ENCODE measurements at regions not wholly inside any gene's neighbourhood (a gene's known extent, or its start where the extent isn't known, plus 50 kb on each side); places are given as distances from the start of the nearest gene placed in this dataset.

GRCh38 chr13:50114961-50115360 is 99.7 kb downstream of the KCNRG start:
- Histone ChIP-seq H3K27me3 (replicated peaks in 1 of 4; ENCODE audit: control extremely low read depth in 1 of 4, control insufficient read depth in 3 of 4, insufficient read depth in 4 of 4, low read length in 3 of 4) (no peaks in the 10 kb centered on the region), H3K36me3 (replicated peaks in 1 of 2; ENCODE audit: control extremely low read depth in 1 of 2, control insufficient read depth in 1 of 2, extremely low read depth in 1 of 2, insufficient read depth in 2 of 2, low read length in 1 of 2) (peaks cover 0 to 5% of the 10 kb centered on the region in 2 experiments), H3K4me3 (ENCODE audit: control extremely low read depth in 1 of 5, extremely low read depth in 1 of 5, insufficient read depth in 1 of 5, low read depth in 2 of 5, low read length in 4 of 5) (no peak overlapping the region), H3K9me3 (ENCODE audit: control extremely low read depth in 1 of 3, control insufficient read depth in 2 of 3, insufficient read depth in 1 of 3, low read length in 2 of 3) (no peaks in the 10 kb centered on the region), H3K9ac (ENCODE audit: low read length) (no peak overlapping the region), H4K20me1 (ENCODE audit: control insufficient read depth, insufficient read depth, low read length, poor library complexity, severe bottlenecking) (peaks cover 30% of the 10 kb centered on the region), H3K27ac (ENCODE audit: low read length in 2 of 2) (peak overlapping the region in 1 of 2 donors; percentile 67), H2AFZ (ENCODE audit: insufficient read depth, low read depth, low read length, poor library complexity, severe bottlenecking) (no peak overlapping the region), H3K4me2 (replicated peaks; ENCODE audit: low read depth, low read length, poor library complexity, severe bottlenecking) (no peak overlapping the region), H3K79me2 (ENCODE audit: control insufficient read depth, insufficient read depth, low read length) (peaks cover 99% of the 10 kb centered on the region), H3K4me1 (ENCODE audit: control insufficient read depth in 2 of 2, insufficient read depth in 2 of 2, low read length in 2 of 2) (peaks cover 14 to 21% of the 10 kb centered on the region in 2 donors)
- CTCF ChIA-PET, result interaction anchor here (0.7 to 4.3 kb wide), 2 partner anchors 11 to 30 kb away, joined by 3 to 31 read pairs; no protein-coding TSS in a partner anchor
- DNase-seq (no peak), ATAC-seq (ENCODE audit: low read depth) (no peak)
- H3K27me3 Mint-ChIP-seq, result no peaks in the 10 kb centered on the region
- no peak overlapping the region for H3K27ac Mint-ChIP-seq
- H3K4me3 Mint-ChIP-seq, result no peak overlapping the region
- POLR2A ChIA-PET, result interaction anchor here (1.1 kb wide), 1 partner anchor 9 kb away, joined by 5 read pairs; no protein-coding TSS in a partner anchor
- H3K4me1 Mint-ChIP-seq, result peaks cover 32% of the 10 kb centered on the region
- no peak for TF ChIP-seq EZH2 (IDR thresholded peaks at IDR 0.05; ENCODE audit: borderline replicate concordance, insufficient read depth, low read depth, low read length, poor library complexity, severe bottlenecking)
- no peak for TF ChIP-seq CTCF (IDR thresholded peaks at IDR 0.05)
- WGBS (ENCODE audit: insufficient coverage), result 100% methylated on average over 1 of the region's 2 CpGs
- H3K9me3 Mint-ChIP-seq (ENCODE audit: insufficient read depth), result no peaks in the 10 kb centered on the region
- intact Hi-C loops (cut with micrococcal nuclease), result no loop called here

- Histone ChIP-seq H3K79me2 (ENCODE audit: control insufficient read depth, insufficient read depth, low read length) (peaks cover 99% of the 10 kb centered on the region), H3K9ac (ENCODE audit: low read length) (no peak overlapping the region), H3K9me3 (ENCODE audit: control extremely low read depth in 1 of 3, control insufficient read depth in 2 of 3, insufficient read depth in 1 of 3, low read length in 2 of 3) (no peaks in the 10 kb centered on the region), H3K27ac (ENCODE audit: low read length in 2 of 2) (peak overlapping the region in 1 of 2 donors; percentile 67), H4K20me1 (ENCODE audit: control insufficient read depth, insufficient read depth, low read length, poor library complexity, severe bottlenecking) (peaks cover 30% of the 10 kb centered on the region), H3K27me3 (replicated peaks in 1 of 4; ENCODE audit: control extremely low read depth in 1 of 4, control insufficient read depth in 3 of 4, insufficient read depth in 4 of 4, low read length in 3 of 4) (no peaks in the 10 kb centered on the region), H2AFZ (ENCODE audit: insufficient read depth, low read depth, low read length, poor library complexity, severe bottlenecking) (no peak overlapping the region), H3K4me2 (replicated peaks; ENCODE audit: low read depth, low read length, poor library complexity, severe bottlenecking) (no peak overlapping the region), H3K4me1 (ENCODE audit: control insufficient read depth in 2 of 2, insufficient read depth in 2 of 2, low read length in 2 of 2) (peaks cover 10 to 15% of the 10 kb centered on the region in 2 donors), H3K4me3 (ENCODE audit: control extremely low read depth in 1 of 5, extremely low read depth in 1 of 5, insufficient read depth in 1 of 5, low read depth in 2 of 5, low read length in 4 of 5) (no peak overlapping the region), H3K36me3 (replicated peaks in 1 of 2; ENCODE audit: control extremely low read depth in 1 of 2, control insufficient read depth in 1 of 2, extremely low read depth in 1 of 2, insufficient read depth in 2 of 2, low read length in 1 of 2) (peaks cover 0 to 5% of the 10 kb centered on the region in 2 experiments)
- Mint-ChIP-seq H3K4me3 (no peak overlapping the region), H3K27me3 (no peaks in the 10 kb centered on the region), H3K27ac (no peak overlapping the region), H3K4me1 (peaks cover 29% of the 10 kb centered on the region), H3K9me3 (ENCODE audit: insufficient read depth) (no peaks in the 10 kb centered on the region)
- ChIA-PET CTCF (interaction anchor here (1.0 to 4.3 kb wide), 4 partner anchors 9 to 685 kb away, joined by 3 to 31 read pairs (median 4); no protein-coding TSS in a partner anchor), POLR2A (interaction anchor here (0.6 to 1.1 kb wide), 3 partner anchors 8 to 132 kb away, joined by 4 to 5 read pairs (median 5); no protein-coding TSS in a partner anchor)
- no peak for ATAC-seq (ENCODE audit: low read depth)
- WGBS (ENCODE audit: insufficient coverage), result 100% methylated on average over 2 of the region's 3 CpGs
- intact Hi-C loops (cut with micrococcal nuclease), result no loop called here
- TF ChIP-seq CTCF (IDR thresholded peaks at IDR 0.05), result no peak
- no peak for TF ChIP-seq EZH2 (IDR thresholded peaks at IDR 0.05; ENCODE audit: borderline replicate concordance, insufficient read depth, low read depth, low read length, poor library complexity, severe bottlenecking)
- DNase-seq, result no peak
Measured at GRCh38 chr13:50115695-50116094, 100.5 kb downstream of the KCNRG start.
